Stomach (tissue), 4 donors: ENCODE measurements at regions not wholly inside any gene's neighbourhood (a gene's known extent, or its start where the extent isn't known, plus 50 kb on each side); places are given as distances from the start of the nearest gene placed in this dataset.

Source experiments
- CTCF ChIP-seq, 7 experiments: fragments of 450-650 bp in 4 of 7; fragments of 200-600 bp in 3 of 7; sonication (generic) in 3 of 7; IDR thresholded peaks; one replicate each; pipeline ENCODE4 v1.5.1; 2016 to 2019; ENCODE audit warnings: antibody characterized with exemption in 7 of 7, control low read depth in 2 of 7, mild to moderate bottlenecking in 1 of 7
- EP300 ChIP-seq: sonication (generic); formaldehyde crosslinking; IDR thresholded peaks from one replicate; pipeline ENCODE4 v1.6.1; 2017; ENCODE audit warnings: antibody characterized with exemption
- POLR2A ChIP-seq, 4 donors: fragments of 450-650 bp; IDR thresholded peaks; one replicate each; pipeline ENCODE4 v1.6.1; 2016; ENCODE audit warnings: antibody characterized with exemption in 4 of 4, control low read depth in 2 of 4, mild to moderate bottlenecking in 1 of 4, moderate library complexity in 1 of 4
- POLR2AphosphoS5 ChIP-seq, 3 donors: sonication (generic); formaldehyde crosslinking; IDR thresholded peaks; one replicate each; pipeline ENCODE4 v1.6.1; 2016; ENCODE audit warnings: antibody characterized with exemption in 3 of 3

GRCh38 chr5:16238018-16238417 lies 58.4 kb upstream of the MARCHF11 start:
- TF ChIP-seq POLR2A (IDR thresholded peaks at IDR 0.05) (no peak), CTCF (IDR thresholded peaks at IDR 0.05) (no peak), EP300 (no peak), POLR2AphosphoS5 (IDR thresholded peaks at IDR 0.05) (no peak)
